OCI-LY7 (cell line): ENCODE measurements at regions not wholly inside any gene's neighbourhood (a gene's known extent, or its start where the extent isn't known, plus 50 kb on each side); places are given as distances from the start of the nearest gene placed in this dataset.

Experiments
- BruUV-seq: library from RNA; stranded (reverse); fragments of 400-500 nt; replicated peaks from 2 replicates; lab custom pipeline; 2021; lab: Mats Ljungman, UMichigan
- CTCF ChIA-PET: fragments of 300-600 bp; sonication (Branson Sonifier 250); formaldehyde crosslinking; loops from one replicate; lab custom pipeline; 2022; ENCODE audit warnings: antibody characterized with exemption; ENCODE audit not compliant: unreplicated experiment; lab: Charles Lee
- POLR2A ChIA-PET: fragments of 300-600 bp; sonication (Branson Sonifier 250); formaldehyde crosslinking; loops from one replicate; lab custom pipeline; 2022; ENCODE audit warnings: antibody characterized with exemption; lab: Charles Lee
- DNase-seq: peaks from one replicate; pipeline ENCODE4 v3.0.0-alpha.2; 2015; ENCODE audit warnings: low spot score
- H2AFZ ChIP-seq: fragments of 200-600 bp; sonication (generic), shearing (Covaris generic); 2 replicates; pipeline ENCODE4 v1.6.1; 2014; ENCODE audit warnings: mild to moderate bottlenecking, antibody characterized with exemption, low read length, moderate library complexity
- H3K27ac ChIP-seq: fragments of 200-600 bp; sonication (generic); 2 replicates; pipeline ENCODE4 v1.5.1; 2014; ENCODE audit warnings: mixed run types, low read depth, mild to moderate bottlenecking, moderate library complexity, low read length, inconsistent platforms; ENCODE audit not compliant: poor library complexity, severe bottlenecking
- H3K36me3 ChIP-seq: fragments of 200-600 bp; sonication (generic); 2 replicates; pipeline ENCODE4 v1.6.1; 2014; ENCODE audit warnings: mild to moderate bottlenecking, antibody characterized with exemption, low read length, moderate library complexity, mixed read lengths; ENCODE audit not compliant: insufficient read depth
- H3K4me1 ChIP-seq: fragments of 200-600 bp; sonication (generic); 2 replicates; pipeline ENCODE4 v1.5.1; 2014; ENCODE audit warnings: mild to moderate bottlenecking, low read length; ENCODE audit not compliant: insufficient read depth, poor library complexity, severe bottlenecking
- H3K4me2 ChIP-seq: fragments of 200-600 bp; sonication (generic); 2 replicates; pipeline ENCODE4 v1.6.1; 2014; ENCODE audit warnings: mild to moderate bottlenecking, low read length
- H3K4me3 ChIP-seq: fragments of 200-600 bp; sonication (generic); 2 replicates; pipeline ENCODE4 v1.5.1; 2014; ENCODE audit warnings: mild to moderate bottlenecking, low read depth, low read length; ENCODE audit not compliant: poor library complexity, severe bottlenecking
- H3K79me2 ChIP-seq: fragments of 200-600 bp; sonication (generic); 2 replicates; pipeline ENCODE4 v1.6.1; 2016; ENCODE audit warnings: low read depth, mild to moderate bottlenecking, low read length, moderate library complexity, mixed read lengths; ENCODE audit not compliant: insufficient read depth
- H3K9me2 ChIP-seq: fragments of 200-600 bp; sonication (generic); 2 replicates; pipeline ENCODE4 v1.6.1; 2016; ENCODE audit warnings: mild to moderate bottlenecking, low read length, mixed read lengths; ENCODE audit not compliant: insufficient read depth
- H3K9me3 ChIP-seq: fragments of 200-600 bp; sonication (generic); 2 replicates; pipeline ENCODE4 v1.6.1; 2014; ENCODE audit warnings: mild to moderate bottlenecking, mixed run types, low read length, mixed read lengths
- H4K20me1 ChIP-seq: fragments of 200-600 bp; sonication (generic); 2 replicates; pipeline ENCODE4 v1.6.1; 2014; ENCODE audit warnings: mild to moderate bottlenecking, antibody characterized with exemption, low read length, moderate library complexity, mixed read lengths; ENCODE audit not compliant: insufficient read depth
- EZH2phosphoT487 ChIP-seq: fragments of 200-600 bp; sonication (generic); IDR thresholded peaks from 2 replicates; pipeline ENCODE4 v1.6.1; 2018; ENCODE audit warnings: low read depth, borderline replicate concordance, mild to moderate bottlenecking, mixed run types, antibody characterized with exemption, low read length, moderate library complexity, mixed read lengths
- intact Hi-C: fragments of 100-400 bp; cut with micrococcal nuclease; formaldehyde crosslinking; loops from one replicate; pipeline ENCODE4 v1.10.0; 2022; ENCODE audit not compliant: unreplicated experiment
- TF ChIP-seq, protein P1 (sequence below): fragments of 200-600 bp; sonication (generic); conservative IDR thresholded peaks from 2 replicates; pipeline ENCODE4 v1.5.1; 2014; ENCODE audit warnings: mild to moderate bottlenecking, antibody characterized with exemption, low read length, moderate library complexity, mixed read lengths

DNA sequence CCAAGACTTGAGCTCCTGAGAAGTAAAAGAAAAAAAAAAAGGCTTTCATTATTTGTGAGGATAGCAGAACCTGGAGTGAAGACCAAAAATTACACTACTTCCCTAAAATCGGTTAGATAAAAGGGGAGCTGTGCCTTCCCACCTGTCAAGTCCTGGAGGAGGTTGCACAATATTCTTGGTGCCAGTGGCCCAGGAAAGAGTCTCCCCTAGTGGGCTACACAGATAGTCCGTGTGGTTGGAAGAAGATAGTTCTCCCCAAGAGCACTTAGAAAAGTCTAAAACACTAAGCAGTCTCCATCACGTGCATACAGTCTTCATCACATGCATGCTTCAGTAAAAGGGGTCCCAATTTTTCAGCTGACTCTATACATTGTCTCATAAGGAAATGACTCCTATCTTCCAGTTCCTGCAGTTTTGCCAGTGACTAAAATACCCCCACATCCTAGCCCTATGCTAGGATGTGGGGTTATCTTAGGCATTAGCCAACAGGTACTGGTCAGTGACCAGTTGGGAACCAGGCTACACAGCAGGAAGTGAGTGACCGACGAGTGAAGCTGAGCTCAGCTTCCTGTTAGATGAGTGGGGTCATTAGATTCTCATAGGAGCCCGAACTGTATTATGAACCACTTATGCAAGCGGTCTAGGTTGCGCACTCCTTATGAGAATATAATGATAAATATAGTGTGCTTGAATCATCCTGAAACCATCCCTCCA is 199.5 kb upstream of the FAM83B start:
- Histone ChIP-seq H3K4me1 (no peaks in the 10 kb centered on the region), H3K4me2 (no peak overlapping the region), H3K9me2 (no peaks in the 10 kb centered on the region), H2AFZ (no peak overlapping the region), H4K20me1 (no peaks in the 10 kb centered on the region), H3K27ac (no peak overlapping the region), H3K4me3 (no peak overlapping the region), H3K79me2 (no peaks in the 10 kb centered on the region), H3K9me3 (no peaks in the 10 kb centered on the region), H3K36me3 (no peaks in the 10 kb centered on the region)
- no TSS peak for BruUV-seq
- no peak for TF ChIP-seq EZH2phosphoT487
- TF ChIP-seq, protein P1, sequence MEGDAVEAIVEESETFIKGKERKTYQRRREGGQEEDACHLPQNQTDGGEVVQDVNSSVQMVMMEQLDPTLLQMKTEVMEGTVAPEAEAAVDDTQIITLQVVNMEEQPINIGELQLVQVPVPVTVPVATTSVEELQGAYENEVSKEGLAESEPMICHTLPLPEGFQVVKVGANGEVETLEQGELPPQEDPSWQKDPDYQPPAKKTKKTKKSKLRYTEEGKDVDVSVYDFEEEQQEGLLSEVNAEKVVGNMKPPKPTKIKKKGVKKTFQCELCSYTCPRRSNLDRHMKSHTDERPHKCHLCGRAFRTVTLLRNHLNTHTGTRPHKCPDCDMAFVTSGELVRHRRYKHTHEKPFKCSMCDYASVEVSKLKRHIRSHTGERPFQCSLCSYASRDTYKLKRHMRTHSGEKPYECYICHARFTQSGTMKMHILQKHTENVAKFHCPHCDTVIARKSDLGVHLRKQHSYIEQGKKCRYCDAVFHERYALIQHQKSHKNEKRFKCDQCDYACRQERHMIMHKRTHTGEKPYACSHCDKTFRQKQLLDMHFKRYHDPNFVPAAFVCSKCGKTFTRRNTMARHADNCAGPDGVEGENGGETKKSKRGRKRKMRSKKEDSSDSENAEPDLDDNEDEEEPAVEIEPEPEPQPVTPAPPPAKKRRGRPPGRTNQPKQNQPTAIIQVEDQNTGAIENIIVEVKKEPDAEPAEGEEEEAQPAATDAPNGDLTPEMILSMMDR = no peak
- intact Hi-C loops = no loop called here
- CTCF ChIA-PET = no interaction called here
- no peak for DNase-seq
- POLR2A ChIA-PET = no interaction called here

DNA sequence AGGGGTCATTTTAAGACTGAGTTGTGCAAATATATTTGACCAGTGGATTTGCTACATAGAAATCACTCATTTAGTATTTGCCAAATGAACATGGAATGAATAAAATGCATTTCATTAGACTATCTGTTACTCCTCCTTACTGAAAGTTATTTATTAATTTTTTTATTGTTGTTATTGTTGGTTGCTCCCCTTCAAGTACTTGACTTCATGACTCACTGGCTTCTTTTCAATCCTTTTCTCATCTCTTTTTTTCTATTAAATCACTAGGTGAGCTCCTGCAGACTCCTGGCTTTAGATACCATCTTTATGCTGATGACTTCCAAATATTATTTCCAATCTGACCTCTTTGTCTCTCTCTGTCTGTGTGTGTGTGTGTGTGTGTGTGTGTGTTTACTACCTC is 192.2 kb upstream of the FAM83B start:
- no TSS peak for BruUV-seq

DNA sequence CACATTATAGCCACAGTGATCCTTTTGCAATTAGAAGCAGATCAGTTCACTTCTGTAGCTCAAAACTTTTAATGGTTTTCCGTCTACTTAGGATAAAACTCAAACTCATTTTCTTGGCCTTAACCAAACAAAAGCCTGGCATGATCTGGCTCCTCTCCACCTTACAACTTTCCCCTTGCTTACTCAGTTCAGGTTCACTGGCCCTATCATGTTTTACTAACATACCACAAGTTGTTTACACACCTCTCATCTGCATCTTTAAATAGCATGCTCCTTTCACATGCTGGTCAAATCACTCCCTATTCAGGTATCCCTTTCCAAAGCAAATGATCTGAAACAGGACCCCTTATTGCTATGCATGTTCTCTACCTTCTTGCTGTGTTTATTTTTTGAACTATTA is 191.4 kb upstream of the FAM83B start:
- BruUV-seq = no TSS peak
- H3K79me2 ChIP-seq = no peaks in the 10 kb centered on the region
- H3K4me2 ChIP-seq = no peak overlapping the region

More for the DNA sequence above, 192.2 kb upstream of the FAM83B start:
- intact Hi-C loops = no loop called here
- Histone ChIP-seq H3K4me3 (no peak overlapping the region), H3K4me2 (no peak overlapping the region), H3K79me2 (no peaks in the 10 kb centered on the region), H3K9me3 (no peaks in the 10 kb centered on the region), H2AFZ (no peak overlapping the region), H3K9me2 (no peaks in the 10 kb centered on the region), H3K4me1 (no peaks in the 10 kb centered on the region), H4K20me1 (no peaks in the 10 kb centered on the region), H3K36me3 (no peaks in the 10 kb centered on the region), H3K27ac (no peak overlapping the region)
- no peak for DNase-seq
- ChIA-PET POLR2A (no interaction called here), CTCF (no interaction called here)
- TF ChIP-seq, protein P1 = no peak
- no peak for TF ChIP-seq EZH2phosphoT487

More for the DNA sequence above, 191.4 kb upstream of the FAM83B start:
- TF ChIP-seq, protein P1 = no peak
- no peak for TF ChIP-seq EZH2phosphoT487
- H2AFZ ChIP-seq = no peak overlapping the region
- no peaks in the 10 kb centered on the region for H4K20me1 ChIP-seq
- H3K9me3 ChIP-seq = no peaks in the 10 kb centered on the region
- CTCF ChIA-PET = no interaction called here
- intact Hi-C loops = no loop called here
- no peak overlapping the region for H3K27ac ChIP-seq
- DNase-seq = no peak
- H3K36me3 ChIP-seq = no peaks in the 10 kb centered on the region
- POLR2A ChIA-PET = no interaction called here
- H3K4me1 ChIP-seq = no peaks in the 10 kb centered on the region
- H3K9me2 ChIP-seq = no peaks in the 10 kb centered on the region
- H3K4me3 ChIP-seq = no peak overlapping the region
